SK-N-SH (cell line): ENCODE measurements at regions not wholly inside any gene's neighbourhood (a gene's known extent, or its start where the extent isn't known, plus 50 kb on each side); places are given as distances from the start of the nearest gene placed in this dataset.
A peak's percentile ranks its signal among the peaks of the same experiment; 100 is the strongest.

ENCODE experiments used
- CTCF ChIA-PET: fragments of 300-600, 350-600 bp; formaldehyde crosslinking; extraction: SDS; loops from one replicate; lab custom pipeline; 2021; lab: Yijun Ruan, JAX
- POLR2A ChIA-PET: fragments of 350-600 bp; sonication (Branson Sonifier 250); formaldehyde crosslinking; extraction: SDS; loops from one replicate; lab custom pipeline; 2020; ENCODE audit warnings: antibody characterized with exemption, inconsistent platforms; lab: Yijun Ruan, JAX
- DNase-seq: peaks from one replicate; pipeline ENCODE4 v3.0.0; 2012
- H2AFZ ChIP-seq: fragments of 200-600 bp; sonication (generic); 2 replicates; pipeline ENCODE4 v1.8.1; 2016; ENCODE audit warnings: antibody characterized with exemption, mild to moderate bottlenecking, low read depth
- H3F3A ChIP-seq: fragments of 200-600 bp; sonication (generic); replicated peaks from 2 replicates; pipeline ENCODE3; 2016; ENCODE audit warnings: antibody characterized with exemption, mild to moderate bottlenecking; ENCODE audit not compliant: insufficient read depth
- H3K27ac ChIP-seq, 2 experiments: fragments of 200-500 bp in 1 of 2; fragments of 200-600 bp in 1 of 2; sonication (Bioruptor generic) in 1 of 2; sonication (generic), shearing (Covaris generic) in 1 of 2; 2 replicates each; pipeline versions ENCODE4 v1.5.1 to v1.6.1; 2014 to 2016; ENCODE audit warnings: low read depth in 2 of 2, inconsistent platforms in 1 of 2, low read length in 1 of 2, mild to moderate bottlenecking in 1 of 2, mixed read lengths in 1 of 2
- H3K27me3 ChIP-seq: fragments of 200-600 bp; sonication (generic), shearing (Covaris generic); 2 replicates; pipeline ENCODE4 v1.6.1; 2016; ENCODE audit warnings: mixed run types; ENCODE audit not compliant: insufficient read depth
- H3K36me3 ChIP-seq, 2 experiments: fragments of 200-500 bp in 1 of 2; fragments of 200-600 bp in 1 of 2; sonication (Bioruptor generic) in 1 of 2; sonication (generic) in 1 of 2; replicated peaks in 1 of 2; 2 replicates each; pipeline versions ENCODE3 to v1.5.1; 2014 to 2016; ENCODE audit warnings: low read length in 1 of 2, mild to moderate bottlenecking in 1 of 2; ENCODE audit not compliant: insufficient read depth in 2 of 2, control insufficient read depth in 1 of 2
- H3K4me1 ChIP-seq, 2 experiments: fragments of 200-500 bp in 1 of 2; fragments of 200-600 bp in 1 of 2; sonication (Bioruptor generic) in 1 of 2; sonication (generic), shearing (Covaris generic) in 1 of 2; 2 replicates each; pipeline versions ENCODE4 v1.5.1 to v1.6.1; 2014 to 2016; ENCODE audit warnings: low read depth in 1 of 2, low read length in 1 of 2, mixed run types in 1 of 2; ENCODE audit not compliant: insufficient read depth in 2 of 2, control insufficient read depth in 1 of 2
- H3K4me2 ChIP-seq: fragments of 200-600 bp; sonication (generic), shearing (Covaris generic); 2 replicates; pipeline ENCODE4 v1.6.1; 2017; ENCODE audit warnings: mixed run types
- H3K4me3 ChIP-seq, 2 experiments: fragments of 200-500 bp in 1 of 2; fragments of 200-600 bp in 1 of 2; sonication (Bioruptor generic) in 1 of 2; sonication (generic), shearing (Covaris generic) in 1 of 2; 2 replicates each; pipeline versions ENCODE4 v1.5.1 to v1.8.1; 2014 to 2016; ENCODE audit warnings: low read depth in 2 of 2, inconsistent platforms in 1 of 2, low read length in 1 of 2, mild to moderate bottlenecking in 1 of 2, mixed read lengths in 1 of 2, moderate library complexity in 1 of 2
- H3K79me2 ChIP-seq: fragments of 200-600 bp; sonication (generic); 2 replicates; pipeline ENCODE4 v1.8.1; 2017; ENCODE audit warnings: mild to moderate bottlenecking; ENCODE audit not compliant: insufficient read depth
- H3K9ac ChIP-seq: fragments of 200-600 bp; sonication (generic); 2 replicates; pipeline ENCODE4 v1.6.1; 2017; ENCODE audit warnings: mixed run types
- H3K9me2 ChIP-seq: fragments of 200-600 bp; sonication (generic); 2 replicates; pipeline ENCODE4 v1.6.1; 2017; ENCODE audit warnings: mixed run types
- H3K9me3 ChIP-seq: fragments of 200-600 bp; sonication (generic); 2 replicates; pipeline ENCODE4 v1.6.1; 2017; ENCODE audit warnings: mixed run types, mild to moderate bottlenecking, moderate library complexity
- H4K20me1 ChIP-seq: fragments of 200-600 bp; sonication (generic); 2 replicates; pipeline ENCODE4 v1.6.1; 2017; ENCODE audit warnings: mild to moderate bottlenecking, mixed run types; ENCODE audit not compliant: insufficient read depth
- ELF1 ChIP-seq: IDR thresholded peaks from 2 replicates; pipeline ENCODE4 v1.4.0; 2012
- EP300 ChIP-seq, 2 experiments: IDR thresholded peaks; 2 replicates each; pipeline versions ENCODE4 v1.4.0 to v1.6.1; 2012; ENCODE audit warnings: borderline replicate concordance in 1 of 2, low read depth in 1 of 2, low read length in 1 of 2
- EZH2phosphoT487 ChIP-seq: fragments of 200-600 bp; sonication (generic); IDR thresholded peaks from 2 replicates; pipeline ENCODE4 v1.6.1; 2017; ENCODE audit warnings: low read depth, mixed run types, mild to moderate bottlenecking, antibody characterized with exemption, moderate library complexity, borderline replicate concordance
- FOSL2 ChIP-seq: IDR thresholded peaks from 2 replicates; pipeline ENCODE4 v1.4.0; 2012; ENCODE audit warnings: low read depth, mild to moderate bottlenecking, moderate library complexity, borderline replicate concordance
- FOXJ3 ChIP-seq: sonication (generic); formaldehyde crosslinking; IDR thresholded peaks from 2 replicates; pipeline ENCODE4 v1.5.1; 2020; ENCODE audit warnings: mild to moderate bottlenecking, missing genetic modification reagents
- GABPA ChIP-seq: IDR thresholded peaks from 2 replicates; pipeline ENCODE4 v1.4.0; 2012; ENCODE audit warnings: low read depth, mild to moderate bottlenecking
- GATA2 ChIP-seq: sonication (generic); formaldehyde crosslinking; IDR thresholded peaks from 2 replicates; pipeline ENCODE4 v1.5.0; 2020; ENCODE audit warnings: mild to moderate bottlenecking, missing genetic modification reagents
- JUND ChIP-seq: IDR thresholded peaks from 2 replicates; pipeline ENCODE4 v1.4.0; 2012
- MEF2A ChIP-seq: IDR thresholded peaks from 2 replicates; pipeline ENCODE4 v1.4.0; 2012; ENCODE audit warnings: low read depth, borderline replicate concordance
- NFIC ChIP-seq: IDR thresholded peaks from 2 replicates; pipeline ENCODE4 v1.4.0; 2012; ENCODE audit warnings: borderline replicate concordance
- NRF1 ChIP-seq: IDR thresholded peaks from 2 replicates; pipeline ENCODE4 v1.6.1; 2012; ENCODE audit warnings: low read depth, mild to moderate bottlenecking, low read length
- POLR2AphosphoS5 ChIP-seq: IDR thresholded peaks from 2 replicates; pipeline ENCODE4 v1.6.1; 2012; ENCODE audit warnings: low read depth, low read length
- RAD21 ChIP-seq: IDR thresholded peaks from 2 replicates; pipeline ENCODE4 v1.6.1; 2012; ENCODE audit warnings: mild to moderate bottlenecking, low read length
- RFX5 ChIP-seq: IDR thresholded peaks from 2 replicates; pipeline ENCODE4 v1.6.1; 2012; ENCODE audit warnings: mild to moderate bottlenecking, improper control_type of control experiment, low read length
- SIN3A ChIP-seq: IDR thresholded peaks from 2 replicates; pipeline ENCODE4 v1.6.1; 2012; ENCODE audit warnings: low read depth, mild to moderate bottlenecking, low read length, moderate library complexity, borderline replicate concordance
- SMC3 ChIP-seq: IDR thresholded peaks from 2 replicates; pipeline ENCODE4 v1.6.1; 2012; ENCODE audit warnings: low read depth, low read length, improper control_type of control experiment
- TEAD4 ChIP-seq: IDR thresholded peaks from 2 replicates; pipeline ENCODE4 v1.4.0; 2012; ENCODE audit warnings: mild to moderate bottlenecking, borderline replicate concordance; ENCODE audit not compliant: insufficient read depth
- USF1 ChIP-seq: IDR thresholded peaks from 2 replicates; pipeline ENCODE4 v1.4.0; 2012; ENCODE audit warnings: low read depth, borderline replicate concordance
- YY1 ChIP-seq: IDR thresholded peaks from 2 replicates; pipeline ENCODE4 v1.4.0; 2012; ENCODE audit warnings: low read depth, mild to moderate bottlenecking
- WGBS: methylation state at CpG from one replicate; pipeline ENCODE4 v1.1.6; 2017; ENCODE audit warnings: low lambda C conversion rate; 5-methylcytosine and 5-hydroxymethylcytosine counted together
- TF ChIP-seq, protein P1 (sequence below): fragments of 150-350 bp; IDR thresholded peaks from 2 replicates; pipeline ENCODE4 v1.6.1; 2016; ENCODE audit warnings: mild to moderate bottlenecking, low read depth, low read length
- TF ChIP-seq, protein P2 (sequence below): fragments of 200-600 bp; sonication (generic); IDR thresholded peaks from 2 replicates; pipeline ENCODE4 v1.6.1; 2017; ENCODE audit warnings: antibody characterized with exemption, mild to moderate bottlenecking, moderate library complexity

DNA sequence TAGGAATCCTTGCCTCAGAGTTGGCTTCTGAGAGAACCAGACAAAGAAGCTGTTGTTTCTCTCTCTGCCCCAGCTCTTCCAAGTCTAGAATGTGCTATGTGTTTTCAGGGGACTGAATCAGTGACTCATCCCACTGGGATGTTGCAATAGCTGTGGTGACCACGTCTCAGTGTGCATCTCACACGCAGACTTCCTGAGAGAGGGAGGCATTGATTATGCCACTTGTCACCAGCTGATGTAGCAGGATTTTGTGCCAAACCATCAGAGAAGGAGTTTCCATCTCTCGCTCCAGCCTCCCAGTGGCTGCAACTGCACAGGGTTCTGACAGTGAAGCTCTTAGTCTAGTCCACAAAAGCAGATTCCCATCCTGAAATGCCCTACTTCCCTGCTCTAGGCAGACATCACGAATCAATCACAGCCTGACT is 455.8 kb downstream of the MIAT start (continued):
- TF ChIP-seq EZH2phosphoT487 (no peak), NFIC (no peak), MEF2A (no peak), JUND (peak; percentile 53; the same call in 1 of the 2 replicates), RAD21 (no peak), SIN3A (no peak), TEAD4 (no peak), EP300 (IDR thresholded peaks at IDR 0.05; ENCODE audit: borderline replicate concordance in 1 of 2, low read depth in 1 of 2, low read length in 1 of 2) (no peak)
- TF ChIP-seq, protein P1, sequence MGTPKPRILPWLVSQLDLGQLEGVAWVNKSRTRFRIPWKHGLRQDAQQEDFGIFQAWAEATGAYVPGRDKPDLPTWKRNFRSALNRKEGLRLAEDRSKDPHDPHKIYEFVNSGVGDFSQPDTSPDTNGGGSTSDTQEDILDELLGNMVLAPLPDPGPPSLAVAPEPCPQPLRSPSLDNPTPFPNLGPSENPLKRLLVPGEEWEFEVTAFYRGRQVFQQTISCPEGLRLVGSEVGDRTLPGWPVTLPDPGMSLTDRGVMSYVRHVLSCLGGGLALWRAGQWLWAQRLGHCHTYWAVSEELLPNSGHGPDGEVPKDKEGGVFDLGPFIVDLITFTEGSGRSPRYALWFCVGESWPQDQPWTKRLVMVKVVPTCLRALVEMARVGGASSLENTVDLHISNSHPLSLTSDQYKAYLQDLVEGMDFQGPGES = no peak
- TF ChIP-seq, all 33 proteins: peak for 7

DNA sequence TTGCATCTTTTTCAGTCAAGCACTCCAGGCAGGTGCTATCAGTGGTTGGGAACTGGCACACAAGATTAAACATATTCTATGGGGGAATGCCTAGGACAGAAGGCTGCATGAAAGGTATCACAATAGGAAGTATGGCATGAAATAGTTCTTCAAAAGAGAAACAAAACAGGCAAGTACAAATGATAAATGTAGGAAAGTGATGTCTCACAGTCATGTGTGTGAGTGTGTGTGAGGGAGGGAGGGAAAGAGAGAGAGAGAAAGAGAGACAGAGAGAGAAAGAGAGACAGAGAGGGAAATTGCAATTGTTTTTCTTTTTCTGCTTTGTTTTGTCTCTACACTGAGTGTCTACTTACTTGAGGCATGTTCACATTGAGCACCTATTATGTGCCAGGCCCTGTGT is 456.3 kb downstream of the MIAT start:
- DNase-seq = no peak
- H3F3A ChIP-seq = peaks cover 20% of the 10 kb centered on the region
- no peak overlapping the region; a peak in 1 of 4 replicates for H3K4me3 ChIP-seq
- no peaks in the 10 kb centered on the region for H3K9me3 ChIP-seq
- H3K4me2 ChIP-seq = peak overlapping the region; percentile 71
- ChIA-PET CTCF (no interaction called here), POLR2A (no interaction called here)
- no peaks in the 10 kb centered on the region for H3K36me3 ChIP-seq
- no peaks in the 10 kb centered on the region for H4K20me1 ChIP-seq
- H3K27me3 ChIP-seq = no peaks in the 10 kb centered on the region
- H3K79me2 ChIP-seq = no peaks in the 10 kb centered on the region
- H2AFZ ChIP-seq = no peak overlapping the region
- no peak overlapping the region; the same call in 1 of the 2 replicates for H3K9ac ChIP-seq
- no peaks in the 10 kb centered on the region for H3K9me2 ChIP-seq
- peaks cover 18 to 20% of the 10 kb centered on the region in 2 experiments for H3K4me1 ChIP-seq
- TF ChIP-seq USF1 = no peak
- TF ChIP-seq JUND = no peak
- no peak for TF ChIP-seq GABPA
- TF ChIP-seq NRF1 = no peak
- peak overlapping the region in 1 of 2 experiments; percentile 53; a peak in 2 of 4 replicates for H3K27ac ChIP-seq

GRCh38 chr22:27114186-27114585 is 456.8 kb downstream of the MIAT start:
- Histone ChIP-seq H3K4me2 (no peak overlapping the region), H3K4me1 (peaks cover 15 to 18% of the 10 kb centered on the region in 2 experiments), H3K9ac (no peak overlapping the region), H3K79me2 (no peaks in the 10 kb centered on the region), H3K9me2 (no peaks in the 10 kb centered on the region), H3K9me3 (no peaks in the 10 kb centered on the region), H4K20me1 (no peaks in the 10 kb centered on the region)
- CTCF ChIA-PET = no interaction called here
- DNase-seq = no peak
- 86% methylated on average over 9 of the region's 9 CpGs for WGBS
- TF ChIP-seq YY1 = no peak
- no peak for TF ChIP-seq FOSL2
- no peak for TF ChIP-seq NFIC
- TF ChIP-seq GATA2 (CRISPR knock-in tag) = no peak
- TF ChIP-seq MEF2A = no peak
- TF ChIP-seq, protein P2, sequence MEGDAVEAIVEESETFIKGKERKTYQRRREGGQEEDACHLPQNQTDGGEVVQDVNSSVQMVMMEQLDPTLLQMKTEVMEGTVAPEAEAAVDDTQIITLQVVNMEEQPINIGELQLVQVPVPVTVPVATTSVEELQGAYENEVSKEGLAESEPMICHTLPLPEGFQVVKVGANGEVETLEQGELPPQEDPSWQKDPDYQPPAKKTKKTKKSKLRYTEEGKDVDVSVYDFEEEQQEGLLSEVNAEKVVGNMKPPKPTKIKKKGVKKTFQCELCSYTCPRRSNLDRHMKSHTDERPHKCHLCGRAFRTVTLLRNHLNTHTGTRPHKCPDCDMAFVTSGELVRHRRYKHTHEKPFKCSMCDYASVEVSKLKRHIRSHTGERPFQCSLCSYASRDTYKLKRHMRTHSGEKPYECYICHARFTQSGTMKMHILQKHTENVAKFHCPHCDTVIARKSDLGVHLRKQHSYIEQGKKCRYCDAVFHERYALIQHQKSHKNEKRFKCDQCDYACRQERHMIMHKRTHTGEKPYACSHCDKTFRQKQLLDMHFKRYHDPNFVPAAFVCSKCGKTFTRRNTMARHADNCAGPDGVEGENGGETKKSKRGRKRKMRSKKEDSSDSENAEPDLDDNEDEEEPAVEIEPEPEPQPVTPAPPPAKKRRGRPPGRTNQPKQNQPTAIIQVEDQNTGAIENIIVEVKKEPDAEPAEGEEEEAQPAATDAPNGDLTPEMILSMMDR = no peak
- no peak for TF ChIP-seq SMC3
- TF ChIP-seq POLR2AphosphoS5 = no peak
- TF ChIP-seq NRF1 = no peak
- TF ChIP-seq USF1 = no peak
- no peak for TF ChIP-seq RFX5
- TF ChIP-seq FOXJ3 (CRISPR knock-in tag) = no peak
- no peak for TF ChIP-seq ELF1
- TF ChIP-seq, all 33 proteins: peak for 0
- Histone ChIP-seq H3K36me3 (no peaks in the 10 kb centered on the region), H3K27me3 (no peaks in the 10 kb centered on the region), H3K4me3 (no peak overlapping the region), H2AFZ (no peak overlapping the region), H3F3A (peaks cover 20% of the 10 kb centered on the region), H3K27ac (no peak overlapping the region)
- POLR2A ChIA-PET = no interaction called here
